Progenitor cell of endocrine pancreas (in vitro differentiated cells): ENCODE measurements at regions not wholly inside any gene's neighbourhood (a gene's known extent, or its start where the extent isn't known, plus 50 kb on each side); places are given as distances from the start of the nearest gene placed in this dataset.

Experiments used
- DNase-seq: peaks from one replicate; pipeline ENCODE4 v3.0.0; 2021; ENCODE audit warnings: low spot score; ENCODE audit not compliant: unreplicated experiment
- H3K27ac Mint-ChIP-seq: 2 replicates; pipeline ENCODE4 v1.8.0; 2021; ENCODE audit warnings: mild to moderate bottlenecking, moderate library complexity, mixed read lengths
- H3K27me3 Mint-ChIP-seq: 2 replicates; pipeline ENCODE4 v1.8.0; 2021; ENCODE audit warnings: mixed read lengths
- H3K36me3 Mint-ChIP-seq: 2 replicates; pipeline ENCODE4 v1.8.0; 2022; ENCODE audit warnings: mixed read lengths; ENCODE audit not compliant: insufficient read depth
- H3K4me1 Mint-ChIP-seq: 2 replicates; pipeline ENCODE4 v1.8.0; 2021; ENCODE audit warnings: low read depth, mixed read lengths
- H3K4me3 Mint-ChIP-seq: 2 replicates; pipeline ENCODE4 v1.8.0; 2021; ENCODE audit warnings: low read depth, mild to moderate bottlenecking, moderate library complexity, mixed read lengths
- H3K9me3 Mint-ChIP-seq: 2 replicates; pipeline ENCODE4 v1.8.0; 2021; ENCODE audit warnings: low read depth, mixed read lengths
- TF ChIP-seq, protein P1 (sequence below): fragments of 200-600 bp; sonication (generic); IDR thresholded peaks from one replicate; pipeline ENCODE4 v1.5.0; 2021; ENCODE audit warnings: antibody characterized with exemption, mild to moderate bottlenecking; ENCODE audit not compliant: unreplicated experiment

DNA sequence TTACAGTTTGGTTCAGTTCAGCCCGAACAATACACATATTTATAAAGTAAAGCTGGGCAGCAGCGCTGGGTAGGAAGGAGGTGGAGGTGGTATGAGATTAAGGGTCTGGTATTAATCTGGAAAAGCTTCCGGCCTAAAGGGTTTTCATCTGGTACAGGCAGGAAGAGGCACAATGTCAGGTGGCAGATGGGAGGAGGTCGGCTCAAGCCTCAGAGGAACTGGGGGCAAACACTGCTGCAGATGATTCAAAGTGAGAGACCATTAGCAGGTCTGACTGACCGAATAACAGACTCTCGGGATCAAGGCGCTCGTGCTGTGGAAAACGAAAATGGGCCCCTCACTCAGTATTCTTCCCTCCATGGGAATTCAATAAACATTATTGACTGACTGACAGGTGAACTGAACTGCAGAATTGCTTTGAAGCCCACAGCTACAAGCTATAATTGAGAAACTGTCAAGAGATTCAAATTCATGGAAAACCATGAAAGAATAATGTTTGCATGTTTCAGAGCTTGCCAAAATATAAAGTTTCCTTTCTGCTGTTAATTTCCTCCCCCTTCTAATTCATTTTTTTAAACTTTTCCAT, 75.3 kb downstream of the TMEM167A start:
- Mint-ChIP-seq H3K4me3 (no peak overlapping the region), H3K27me3 (no peaks in the 10 kb centered on the region), H3K27ac (no peak overlapping the region), H3K36me3 (no peaks in the 10 kb centered on the region), H3K9me3 (no peaks in the 10 kb centered on the region), H3K4me1 (peaks cover 11% of the 10 kb centered on the region)
- DNase-seq: no peak
- TF ChIP-seq, protein P1, sequence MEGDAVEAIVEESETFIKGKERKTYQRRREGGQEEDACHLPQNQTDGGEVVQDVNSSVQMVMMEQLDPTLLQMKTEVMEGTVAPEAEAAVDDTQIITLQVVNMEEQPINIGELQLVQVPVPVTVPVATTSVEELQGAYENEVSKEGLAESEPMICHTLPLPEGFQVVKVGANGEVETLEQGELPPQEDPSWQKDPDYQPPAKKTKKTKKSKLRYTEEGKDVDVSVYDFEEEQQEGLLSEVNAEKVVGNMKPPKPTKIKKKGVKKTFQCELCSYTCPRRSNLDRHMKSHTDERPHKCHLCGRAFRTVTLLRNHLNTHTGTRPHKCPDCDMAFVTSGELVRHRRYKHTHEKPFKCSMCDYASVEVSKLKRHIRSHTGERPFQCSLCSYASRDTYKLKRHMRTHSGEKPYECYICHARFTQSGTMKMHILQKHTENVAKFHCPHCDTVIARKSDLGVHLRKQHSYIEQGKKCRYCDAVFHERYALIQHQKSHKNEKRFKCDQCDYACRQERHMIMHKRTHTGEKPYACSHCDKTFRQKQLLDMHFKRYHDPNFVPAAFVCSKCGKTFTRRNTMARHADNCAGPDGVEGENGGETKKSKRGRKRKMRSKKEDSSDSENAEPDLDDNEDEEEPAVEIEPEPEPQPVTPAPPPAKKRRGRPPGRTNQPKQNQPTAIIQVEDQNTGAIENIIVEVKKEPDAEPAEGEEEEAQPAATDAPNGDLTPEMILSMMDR: no peak

- TF ChIP-seq, protein P1: no peak
- H3K4me3 Mint-ChIP-seq: no peak overlapping the region
- H3K27me3 Mint-ChIP-seq: no peaks in the 10 kb centered on the region
- no peak for DNase-seq
- no peaks in the 10 kb centered on the region for H3K36me3 Mint-ChIP-seq
- peaks cover 11% of the 10 kb centered on the region for H3K4me1 Mint-ChIP-seq
- no peaks in the 10 kb centered on the region for H3K9me3 Mint-ChIP-seq
- no peak overlapping the region for H3K27ac Mint-ChIP-seq
Measured at GRCh38 chr5:83000922-83001321, 76.3 kb downstream of the TMEM167A start.

- H3K4me1 Mint-ChIP-seq: peaks cover 11% of the 10 kb centered on the region
Measured at GRCh38 chr5:83000428-83000827, 76.8 kb downstream of the TMEM167A start.

DNA sequence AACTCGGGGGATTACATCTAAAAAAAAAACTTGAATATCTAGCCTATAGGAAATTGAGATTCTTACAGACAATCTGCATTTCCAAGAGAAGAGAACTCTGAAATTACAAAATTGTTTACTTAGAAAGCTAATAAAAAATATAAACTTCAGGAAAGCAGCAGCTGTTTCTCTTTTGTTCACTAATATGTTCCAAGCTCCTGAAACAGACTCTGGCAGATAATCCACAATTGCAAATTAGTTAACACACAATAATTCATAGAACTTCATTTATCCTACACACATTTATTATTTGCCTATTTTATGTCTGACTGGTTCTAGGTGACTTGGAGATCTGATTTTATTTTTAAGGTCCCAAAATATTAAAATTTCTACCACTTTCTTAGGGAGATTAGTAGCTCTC, 83.8 kb downstream of the TMEM167A start:
- Mint-ChIP-seq H3K4me3 (no peak overlapping the region), H3K9me3 (peaks cover 3% of the 10 kb centered on the region), H3K4me1 (no peaks in the 10 kb centered on the region), H3K36me3 (no peaks in the 10 kb centered on the region), H3K27ac (no peak overlapping the region), H3K27me3 (no peaks in the 10 kb centered on the region)
- no peak for DNase-seq
- TF ChIP-seq, protein P1: no peak

More at GRCh38 chr5:83000428-83000827, 76.8 kb downstream of the TMEM167A start:
- H3K27me3 Mint-ChIP-seq: no peaks in the 10 kb centered on the region
- H3K9me3 Mint-ChIP-seq: no peaks in the 10 kb centered on the region
- no peak overlapping the region for H3K4me3 Mint-ChIP-seq
- no peak for DNase-seq
- TF ChIP-seq, protein P1: no peak
- no peak overlapping the region for H3K27ac Mint-ChIP-seq
- H3K36me3 Mint-ChIP-seq: no peaks in the 10 kb centered on the region

DNA sequence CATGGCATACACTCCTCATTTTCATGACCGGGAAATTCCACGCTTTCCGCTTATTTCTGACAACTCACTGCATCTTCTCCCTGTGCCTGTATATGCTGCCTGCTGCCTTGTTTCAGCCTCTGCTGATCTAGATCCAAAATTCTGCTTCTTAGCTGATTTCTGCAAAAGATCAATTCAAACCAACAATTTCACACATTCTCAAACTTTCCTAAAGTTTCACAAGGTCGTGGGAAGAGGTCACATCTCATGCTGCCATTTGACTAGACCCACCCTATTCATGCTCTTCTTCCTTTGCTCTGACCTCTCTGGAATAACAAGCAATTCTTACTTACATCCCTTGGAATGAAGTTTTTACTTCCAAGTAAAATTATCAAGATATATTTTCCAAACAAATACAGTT, 84.5 kb downstream of the TMEM167A start:
- H3K36me3 Mint-ChIP-seq: no peaks in the 10 kb centered on the region
- TF ChIP-seq, protein P1: no peak
- H3K27ac Mint-ChIP-seq: no peak overlapping the region
- no peak overlapping the region for H3K4me3 Mint-ChIP-seq
- H3K4me1 Mint-ChIP-seq: no peaks in the 10 kb centered on the region
- DNase-seq: no peak
- peaks cover 3% of the 10 kb centered on the region for H3K9me3 Mint-ChIP-seq
- no peaks in the 10 kb centered on the region for H3K27me3 Mint-ChIP-seq
